Stimulated activated CD8-positive, alpha-beta memory T cell treated with anti-CD3 and anti-CD28 coated beads, Interleukin-15, amount 100 ng/mL, for 1 hour (primary cell): ENCODE measurements at regions not wholly inside any gene's neighbourhood (a gene's known extent, or its start where the extent isn't known, plus 50 kb on each side); places are given as distances from the start of the nearest gene placed in this dataset.
A peak's percentile ranks its signal among the peaks of the same experiment; 100 is the strongest.
"Not testable (repeated sequence)": the region's sequence is repeated elsewhere in the genome, so short reads cannot be mapped to it uniquely, and the experiment has no call there.

Experiments
- DNase-seq: peaks from one replicate; pipeline ENCODE4 v3.0.0-alpha.2; 2020; ENCODE audit warnings: low read depth

GRCh38 chr9:41018948-41019347 lies 109.5 kb downstream of the FOXD4L6 start:
- DNase-seq, result not testable (repeated sequence)

- DNase-seq, result not testable (repeated sequence)
Observed at GRCh38 chr9:41016699-41017098, 111.8 kb downstream of the FOXD4L6 start.

GRCh38 chr9:40999952-41000700 lies 128.4 kb downstream of the FOXD4L6 start:
- DNase-seq, result not testable (repeated sequence)

GRCh38 chr9:40995490-40995889 lies 133.0 kb downstream of the FOXD4L6 start:
- not testable (repeated sequence) for DNase-seq

- not testable (repeated sequence) for DNase-seq
Observed at GRCh38 chr9:40993842-40994241, 134.6 kb downstream of the FOXD4L6 start.

GRCh38 chr9:40993375-40993774 lies 135.1 kb downstream of the FOXD4L6 start:
- not testable (repeated sequence) for DNase-seq

GRCh38 chr9:40992472-40992821 lies 136.0 kb downstream of the FOXD4L6 start:
- not testable (repeated sequence) for DNase-seq

- DNase-seq, result peak; percentile 97
Observed at GRCh38 chr9:40991741-40992471, 136.6 kb downstream of the FOXD4L6 start.

- DNase-seq, result not testable (repeated sequence)
Observed at GRCh38 chr9:40991100-40991740, 137.3 kb downstream of the FOXD4L6 start.

- not testable (repeated sequence) for DNase-seq
Observed at GRCh38 chr9:40986332-40986731, 142.1 kb downstream of the FOXD4L6 start.

GRCh38 chr9:40975351-40975750 lies 153.1 kb downstream of the FOXD4L6 start:
- not testable (repeated sequence) for DNase-seq

GRCh38 chr9:40974912-40975311 lies 153.6 kb downstream of the FOXD4L6 start:
- not testable (repeated sequence) for DNase-seq

- not testable (repeated sequence) for DNase-seq
Observed at GRCh38 chr9:40971773-40972172, 156.7 kb downstream of the FOXD4L6 start.

- not testable (repeated sequence) for DNase-seq
Observed at GRCh38 chr9:40970340-40970739, 158.1 kb downstream of the FOXD4L6 start.

GRCh38 chr9:40962461-40962860 lies 166.0 kb downstream of the FOXD4L6 start:
- DNase-seq, result not testable (repeated sequence)

GRCh38 chr9:40951876-40952494 lies 176.5 kb downstream of the FOXD4L6 start:
- DNase-seq, result not testable (repeated sequence)

GRCh38 chr9:40946228-40946627 lies 182.3 kb downstream of the FOXD4L6 start:
- DNase-seq, result not testable (repeated sequence)

GRCh38 chr9:40942730-40943129 lies 185.8 kb downstream of the FOXD4L6 start:
- DNase-seq, result not testable (repeated sequence)

GRCh38 chr9:40939888-40940209 lies 188.6 kb downstream of the FOXD4L6 start:
- DNase-seq, result not testable (repeated sequence)

GRCh38 chr9:40939201-40939887 lies 189.1 kb downstream of the FOXD4L6 start:
- not testable (repeated sequence) for DNase-seq

GRCh38 chr9:40935336-40935735 lies 193.1 kb downstream of the FOXD4L6 start:
- DNase-seq, result no peak

- DNase-seq, result not testable (repeated sequence)
Observed at GRCh38 chr9:40934480-40934879, 194.0 kb downstream of the FOXD4L6 start.
